ENCODE measurements at regions not wholly inside any gene's neighbourhood (a gene's known extent, or its start where the extent isn't known, plus 50 kb on each side); places are given as distances from the start of the nearest gene placed in this dataset.

DNA sequence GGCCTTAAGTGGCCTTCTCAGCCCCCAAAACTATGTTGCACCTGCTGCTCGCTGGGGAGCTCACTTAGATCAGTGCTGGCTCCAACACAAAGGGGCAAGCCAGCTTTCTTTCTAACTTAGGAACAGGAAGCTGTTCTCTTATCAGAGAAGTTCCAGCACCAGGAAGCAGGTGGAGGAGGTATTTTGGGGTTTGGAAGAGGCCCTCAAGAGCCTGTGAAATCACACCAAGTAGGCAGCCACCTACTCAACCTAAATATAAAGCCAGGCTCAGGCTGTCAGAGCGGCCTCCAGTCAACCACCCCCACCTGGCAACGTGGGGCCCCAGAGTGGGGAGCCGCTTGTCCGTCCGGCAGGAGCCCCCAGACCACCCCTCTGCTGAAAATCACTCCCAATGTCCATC, 152.8 kb downstream of the OLFM1 start:
- no peak for DNase-seq (ENCODE audit: low read depth)
- no peak overlapping the region for H3K4me3 ChIP-seq (ENCODE audit: low read depth, low read length)
- TF ChIP-seq, protein P1, sequence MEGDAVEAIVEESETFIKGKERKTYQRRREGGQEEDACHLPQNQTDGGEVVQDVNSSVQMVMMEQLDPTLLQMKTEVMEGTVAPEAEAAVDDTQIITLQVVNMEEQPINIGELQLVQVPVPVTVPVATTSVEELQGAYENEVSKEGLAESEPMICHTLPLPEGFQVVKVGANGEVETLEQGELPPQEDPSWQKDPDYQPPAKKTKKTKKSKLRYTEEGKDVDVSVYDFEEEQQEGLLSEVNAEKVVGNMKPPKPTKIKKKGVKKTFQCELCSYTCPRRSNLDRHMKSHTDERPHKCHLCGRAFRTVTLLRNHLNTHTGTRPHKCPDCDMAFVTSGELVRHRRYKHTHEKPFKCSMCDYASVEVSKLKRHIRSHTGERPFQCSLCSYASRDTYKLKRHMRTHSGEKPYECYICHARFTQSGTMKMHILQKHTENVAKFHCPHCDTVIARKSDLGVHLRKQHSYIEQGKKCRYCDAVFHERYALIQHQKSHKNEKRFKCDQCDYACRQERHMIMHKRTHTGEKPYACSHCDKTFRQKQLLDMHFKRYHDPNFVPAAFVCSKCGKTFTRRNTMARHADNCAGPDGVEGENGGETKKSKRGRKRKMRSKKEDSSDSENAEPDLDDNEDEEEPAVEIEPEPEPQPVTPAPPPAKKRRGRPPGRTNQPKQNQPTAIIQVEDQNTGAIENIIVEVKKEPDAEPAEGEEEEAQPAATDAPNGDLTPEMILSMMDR (IDR thresholded peaks at IDR 0.05; ENCODE audit: insufficient read depth, low read depth, low read length, missing control alignments), result no peak

DNA sequence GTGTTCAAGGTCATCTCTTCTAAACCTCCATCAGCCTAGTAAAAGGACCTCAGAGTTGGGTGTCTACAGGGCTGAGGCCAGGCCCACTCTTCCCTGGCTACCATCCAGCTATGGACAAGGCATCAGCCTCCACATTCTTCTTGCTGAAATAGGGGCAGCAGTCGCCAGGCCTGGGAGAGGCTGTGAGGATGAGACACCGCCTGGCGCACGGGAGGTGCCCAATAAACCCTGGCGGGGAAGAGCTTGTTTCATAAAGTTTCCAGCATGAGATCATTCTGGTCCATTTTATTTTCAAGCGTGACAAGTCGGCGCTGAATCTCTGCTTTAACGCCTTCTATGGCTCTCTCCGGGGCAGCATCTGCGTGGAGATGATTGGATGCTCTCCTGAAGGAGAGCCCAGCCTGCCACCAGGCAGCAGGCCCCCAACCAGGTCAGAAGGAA, 153.4 kb downstream of the OLFM1 start:
- TF ChIP-seq, protein P1 (IDR thresholded peaks at IDR 0.05; ENCODE audit: insufficient read depth, low read depth, low read length, missing control alignments), result no peak
- DNase-seq (ENCODE audit: low read depth), result no peak
- no peak overlapping the region for H3K4me3 ChIP-seq (ENCODE audit: low read depth, low read length)

DNA sequence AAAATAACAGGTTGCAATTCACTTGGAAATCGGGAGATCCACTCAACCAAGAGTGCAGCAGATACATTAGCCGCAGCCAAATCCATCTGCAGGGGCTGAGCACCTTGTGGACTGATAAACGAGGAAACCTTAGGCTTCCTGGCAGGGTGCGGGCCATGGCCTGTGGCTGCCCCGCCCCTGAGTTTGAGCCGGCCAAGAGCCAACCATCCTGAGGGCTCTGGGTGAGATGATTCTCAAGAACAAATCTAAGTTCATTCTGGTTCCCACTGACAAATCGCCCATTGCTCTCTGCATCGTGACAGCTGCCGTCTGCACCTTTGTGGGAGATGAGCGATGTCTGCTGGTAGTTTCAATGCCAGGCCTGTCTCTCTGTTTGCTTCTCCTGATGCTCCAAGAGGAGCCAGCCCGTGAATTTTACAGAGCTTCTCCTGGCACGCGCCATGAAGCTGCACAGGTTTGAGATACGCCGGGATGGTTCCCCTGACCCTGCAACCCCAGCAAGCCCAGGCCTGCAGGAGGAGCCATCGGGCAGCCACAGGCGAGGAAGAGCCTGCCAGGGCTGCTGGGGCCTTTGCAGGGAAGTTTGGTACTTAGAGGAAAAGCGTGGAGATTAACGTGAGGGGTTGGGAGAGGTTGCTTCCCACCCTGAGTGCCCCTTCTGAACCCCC, 154.0 kb downstream of the OLFM1 start:
- DNase-seq (ENCODE audit: low read depth), result no peak
- no peak overlapping the region for H3K4me3 ChIP-seq (ENCODE audit: low read depth, low read length)
- TF ChIP-seq, protein P1 (IDR thresholded peaks at IDR 0.05; ENCODE audit: insufficient read depth, low read depth, low read length, missing control alignments), result no peak

DNA sequence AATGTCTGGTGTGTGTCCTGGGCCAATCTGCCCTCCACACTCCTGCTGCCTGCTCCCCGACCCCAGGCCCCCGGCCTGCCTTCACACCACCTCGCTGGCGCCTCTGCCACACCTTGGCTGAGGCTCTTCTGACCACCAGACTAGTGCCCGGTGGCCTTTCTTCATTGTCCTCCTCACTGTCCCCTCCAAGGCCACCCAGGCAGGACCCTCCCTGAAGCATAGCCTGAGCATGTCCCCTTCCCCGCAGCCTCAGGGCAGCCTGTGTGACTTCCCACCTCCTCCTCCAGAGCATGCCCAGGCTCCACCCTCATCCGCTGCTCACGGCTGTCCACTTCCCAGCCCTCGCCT, 154.6 kb downstream of the OLFM1 start:
- DNase-seq (ENCODE audit: low read depth), result no peak
- TF ChIP-seq, protein P1 (IDR thresholded peaks at IDR 0.05; ENCODE audit: insufficient read depth, low read depth, low read length, missing control alignments), result no peak
- H3K4me3 ChIP-seq (ENCODE audit: low read depth, low read length), result no peak overlapping the region

DNA sequence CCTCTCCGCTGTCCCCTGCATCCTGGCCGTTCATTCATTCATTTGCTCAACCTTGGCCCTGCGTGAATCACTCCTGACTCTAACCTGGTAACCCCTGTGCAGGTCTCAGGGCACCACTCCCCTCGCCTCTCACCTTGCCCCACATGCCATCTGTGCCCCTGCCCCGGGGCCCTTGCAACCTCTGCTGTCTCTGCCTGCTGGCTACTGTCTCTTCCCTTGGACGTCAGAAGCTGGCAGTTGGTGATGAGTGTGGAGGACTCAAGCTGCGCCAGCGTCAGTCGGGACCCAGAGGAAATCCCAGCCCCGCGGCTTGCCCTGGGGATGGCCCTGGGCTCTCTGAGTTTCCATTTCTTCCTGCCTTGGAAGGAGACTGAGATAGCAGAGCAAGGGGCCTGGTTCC, 154.9 kb downstream of the OLFM1 start:
- TF ChIP-seq, protein P1 (IDR thresholded peaks at IDR 0.05; ENCODE audit: insufficient read depth, low read depth, low read length, missing control alignments), result no peak
- no peak overlapping the region for H3K4me3 ChIP-seq (ENCODE audit: low read depth, low read length)
- DNase-seq (ENCODE audit: low read depth), result no peak

DNA sequence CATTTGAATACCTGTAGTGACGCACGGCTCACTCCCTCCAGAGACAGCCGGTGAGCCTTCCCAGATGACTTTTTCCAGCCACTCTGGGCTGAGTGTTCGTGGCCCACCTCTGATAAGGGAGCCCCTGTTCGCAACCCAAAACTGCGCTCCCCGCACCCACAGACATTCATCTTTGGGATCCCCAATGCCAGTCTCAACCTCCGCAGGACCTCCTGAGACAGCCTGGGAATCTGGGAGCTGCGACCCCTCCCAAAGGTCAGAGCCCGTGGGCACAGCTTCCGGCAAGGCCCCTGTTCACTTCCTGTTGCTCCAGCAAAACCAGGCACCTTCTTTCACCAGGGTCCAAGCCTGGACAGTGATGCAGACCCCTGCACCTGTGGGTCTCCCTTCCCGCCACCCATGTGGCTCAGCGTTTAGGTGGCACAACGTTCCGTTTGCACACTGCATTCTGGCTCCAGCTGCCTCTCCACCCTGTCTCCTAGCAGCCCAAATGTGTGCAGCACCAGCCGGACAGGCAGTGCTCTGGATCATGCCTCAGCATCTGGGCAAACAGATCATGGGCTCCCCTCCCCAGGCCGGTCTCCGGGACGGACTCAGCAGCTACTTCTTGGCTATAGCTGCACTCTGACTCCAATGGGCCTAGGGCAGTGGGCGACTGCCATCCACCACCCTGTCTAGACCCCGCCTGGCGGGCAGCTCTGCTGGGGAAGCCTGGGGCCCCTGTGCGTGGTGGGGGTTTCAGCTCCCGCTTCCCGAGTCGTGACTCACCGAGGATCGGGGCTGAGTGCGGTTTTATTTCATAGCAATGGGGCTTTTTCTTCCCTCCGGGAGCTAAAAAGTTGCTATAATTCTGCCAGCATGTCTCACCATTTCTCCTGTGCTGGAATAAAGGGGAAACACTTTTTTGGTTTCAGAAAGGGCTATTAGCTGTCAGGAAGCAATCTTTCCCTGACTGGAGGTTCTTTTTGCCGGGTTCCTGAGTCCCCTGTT, 156.0 kb downstream of the OLFM1 start:
- TF ChIP-seq, protein P1 (IDR thresholded peaks at IDR 0.05; ENCODE audit: insufficient read depth, low read depth, low read length, missing control alignments), result no peak
- no peak for DNase-seq (ENCODE audit: low read depth)
- H3K4me3 ChIP-seq (ENCODE audit: low read depth, low read length), result no peak overlapping the region
